GM12865 (cell line): ENCODE measurements at regions not wholly inside any gene's neighbourhood (a gene's known extent, or its start where the extent isn't known, plus 50 kb on each side); places are given as distances from the start of the nearest gene placed in this dataset.
"Not testable (repeated sequence)": the region's sequence is repeated elsewhere in the genome, so short reads cannot be mapped to it uniquely, and the experiment has no call there.

ENCODE experiments used
- DNase-seq: peaks from one replicate; pipeline ENCODE4 v3.0.0; 2010; ENCODE audit warnings: low read depth
- H3K4me3 ChIP-seq: 2 replicates; pipeline ENCODE4 v1.5.1; 2011; ENCODE audit warnings: mild to moderate bottlenecking, low read depth, low read length, control low read depth
- CTCF ChIP-seq: IDR thresholded peaks from 2 replicates; pipeline ENCODE4 v1.5.1; 2011; ENCODE audit warnings: low read length, control low read depth, low read depth, inconsistent platforms; ENCODE audit not compliant: insufficient read depth; ENCODE audit errors: missing control alignments

DNA sequence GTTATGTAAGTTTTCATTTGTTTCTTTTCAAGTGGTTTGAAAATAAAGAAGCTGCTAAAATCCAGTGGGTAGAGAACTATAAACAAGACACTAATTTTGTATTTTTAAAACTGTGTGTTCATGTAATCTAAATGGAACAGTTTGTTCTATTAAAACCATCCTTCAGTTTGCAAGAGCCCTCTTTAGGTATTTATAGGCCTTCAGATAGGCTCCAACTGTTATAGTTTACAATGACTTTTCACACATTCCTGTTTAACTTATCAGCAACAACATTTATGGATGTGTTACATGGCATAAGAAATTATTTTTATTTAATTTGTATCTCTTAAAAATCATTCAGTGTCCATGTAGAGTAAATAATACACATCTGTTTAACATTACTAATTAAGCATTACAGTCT, 126.7 kb upstream of the SLCO6A1 start:
- H3K4me3 ChIP-seq, result no peak overlapping the region
- TF ChIP-seq CTCF, result no peak
- no peak for DNase-seq

DNA sequence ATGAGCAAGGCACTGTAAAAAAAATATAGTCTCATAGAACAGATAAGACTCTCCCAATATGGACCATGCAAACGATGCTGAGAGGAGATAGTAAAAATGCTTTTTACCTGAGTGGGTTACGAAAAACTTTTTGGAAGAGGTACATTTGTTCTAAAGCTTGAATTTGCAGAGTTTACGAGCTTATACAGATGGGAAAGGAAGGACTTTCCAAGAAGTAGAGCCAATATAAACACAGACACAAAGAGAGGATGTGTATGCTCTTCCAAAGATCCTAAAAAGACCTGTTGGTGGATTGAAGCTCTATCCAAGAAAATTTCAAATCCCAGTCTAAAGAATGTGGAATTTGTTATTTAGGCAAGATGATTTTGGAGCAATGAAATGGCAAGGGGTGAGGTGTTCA, 127.1 kb upstream of the SLCO6A1 start:
- no peak for TF ChIP-seq CTCF
- H3K4me3 ChIP-seq, result no peak overlapping the region
- no peak for DNase-seq

- TF ChIP-seq CTCF, result no peak
- H3K4me3 ChIP-seq, result no peak overlapping the region
- DNase-seq, result no peak
Measured at GRCh38 chr5:102627315-102627714, 127.8 kb upstream of the PAM start.

GRCh38 chr5:102628441-102629175, 126.5 kb upstream of the PAM start:
- DNase-seq, result no peak
- TF ChIP-seq CTCF, result no peak
- H3K4me3 ChIP-seq, result no peak overlapping the region

GRCh38 chr5:102629827-102630605, 125.1 kb upstream of the PAM start:
- no peak for TF ChIP-seq CTCF
- no peak for DNase-seq
- no peak overlapping the region for H3K4me3 ChIP-seq

DNA sequence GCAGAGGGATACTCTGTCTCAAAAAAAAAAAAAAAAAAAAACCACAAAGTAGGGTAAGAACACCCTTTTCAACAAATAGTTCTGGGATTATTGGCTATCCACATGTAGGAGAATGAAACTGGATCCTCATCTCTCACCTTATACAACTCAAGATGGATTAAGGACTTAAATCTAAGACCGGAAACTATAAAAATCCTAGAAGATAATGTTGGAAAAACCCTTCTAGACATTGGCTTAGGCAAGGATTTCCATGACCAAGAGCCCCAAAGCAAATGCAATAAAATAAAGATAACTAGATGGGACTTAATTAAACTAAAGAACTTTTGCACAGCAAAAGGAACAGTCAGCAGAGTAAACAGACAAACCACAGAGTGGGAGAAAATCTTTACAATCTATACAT, 119.7 kb upstream of the PAM start:
- H3K4me3 ChIP-seq, result not testable (repeated sequence)

GRCh38 chr5:102638316-102638715, 116.8 kb upstream of the PAM start:
- no peak for TF ChIP-seq CTCF
- DNase-seq, result no peak
- no peak overlapping the region for H3K4me3 ChIP-seq

More for the DNA sequence above, 119.7 kb upstream of the PAM start:
- DNase-seq, result not testable (repeated sequence)
